ENCODE measurements at regions not wholly inside any gene's neighbourhood (a gene's known extent, or its start where the extent isn't known, plus 50 kb on each side); places are given as distances from the start of the nearest gene placed in this dataset.

GRCh38 chr2:241994556-241995213 is 125.2 kb downstream of the RTP5 start:
- Histone ChIP-seq H3K27me3 (ENCODE audit: control insufficient read depth, insufficient read depth, low read length) (no peaks in the 10 kb centered on the region), H3K36me3 (ENCODE audit: control insufficient read depth, insufficient read depth, low read length) (no peaks in the 10 kb centered on the region), H3K4me3 (ENCODE audit: low read depth, low read length) (no peak overlapping the region)
- no peak for DNase-seq (ENCODE audit: low read depth)
- TF ChIP-seq, protein P1, sequence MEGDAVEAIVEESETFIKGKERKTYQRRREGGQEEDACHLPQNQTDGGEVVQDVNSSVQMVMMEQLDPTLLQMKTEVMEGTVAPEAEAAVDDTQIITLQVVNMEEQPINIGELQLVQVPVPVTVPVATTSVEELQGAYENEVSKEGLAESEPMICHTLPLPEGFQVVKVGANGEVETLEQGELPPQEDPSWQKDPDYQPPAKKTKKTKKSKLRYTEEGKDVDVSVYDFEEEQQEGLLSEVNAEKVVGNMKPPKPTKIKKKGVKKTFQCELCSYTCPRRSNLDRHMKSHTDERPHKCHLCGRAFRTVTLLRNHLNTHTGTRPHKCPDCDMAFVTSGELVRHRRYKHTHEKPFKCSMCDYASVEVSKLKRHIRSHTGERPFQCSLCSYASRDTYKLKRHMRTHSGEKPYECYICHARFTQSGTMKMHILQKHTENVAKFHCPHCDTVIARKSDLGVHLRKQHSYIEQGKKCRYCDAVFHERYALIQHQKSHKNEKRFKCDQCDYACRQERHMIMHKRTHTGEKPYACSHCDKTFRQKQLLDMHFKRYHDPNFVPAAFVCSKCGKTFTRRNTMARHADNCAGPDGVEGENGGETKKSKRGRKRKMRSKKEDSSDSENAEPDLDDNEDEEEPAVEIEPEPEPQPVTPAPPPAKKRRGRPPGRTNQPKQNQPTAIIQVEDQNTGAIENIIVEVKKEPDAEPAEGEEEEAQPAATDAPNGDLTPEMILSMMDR (IDR thresholded peaks at IDR 0.05; ENCODE audit: insufficient read depth, low read length, poor library complexity, severe bottlenecking) = no peak

DNA sequence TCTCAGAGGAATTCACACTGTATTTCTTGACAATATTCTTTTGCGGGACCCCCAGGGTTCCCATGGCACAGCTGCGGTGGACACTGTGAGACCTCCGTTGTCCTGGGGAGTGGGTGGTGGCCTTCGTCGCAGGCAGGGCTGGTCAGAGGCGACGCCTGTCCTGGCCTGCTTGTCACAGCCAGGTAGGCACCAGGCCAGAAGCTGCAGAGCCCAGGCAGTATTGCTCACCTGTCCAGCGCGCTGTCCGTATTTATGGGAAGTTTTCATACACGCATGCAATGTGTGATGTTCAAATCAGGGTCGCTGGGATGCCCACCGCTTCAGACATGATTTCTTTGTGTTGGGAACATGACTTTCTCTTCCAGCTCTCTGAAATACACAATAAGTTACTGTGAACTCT is 126.6 kb downstream of the RTP5 start:
- Histone ChIP-seq H3K27me3 (ENCODE audit: control insufficient read depth, insufficient read depth, low read length) (no peaks in the 10 kb centered on the region), H3K36me3 (ENCODE audit: control insufficient read depth, insufficient read depth, low read length) (no peaks in the 10 kb centered on the region), H3K4me3 (ENCODE audit: low read depth, low read length) (no peak overlapping the region)
- TF ChIP-seq, protein P1 (IDR thresholded peaks at IDR 0.05; ENCODE audit: insufficient read depth, low read length, poor library complexity, severe bottlenecking) = no peak
- DNase-seq (ENCODE audit: low read depth) = no peak

DNA sequence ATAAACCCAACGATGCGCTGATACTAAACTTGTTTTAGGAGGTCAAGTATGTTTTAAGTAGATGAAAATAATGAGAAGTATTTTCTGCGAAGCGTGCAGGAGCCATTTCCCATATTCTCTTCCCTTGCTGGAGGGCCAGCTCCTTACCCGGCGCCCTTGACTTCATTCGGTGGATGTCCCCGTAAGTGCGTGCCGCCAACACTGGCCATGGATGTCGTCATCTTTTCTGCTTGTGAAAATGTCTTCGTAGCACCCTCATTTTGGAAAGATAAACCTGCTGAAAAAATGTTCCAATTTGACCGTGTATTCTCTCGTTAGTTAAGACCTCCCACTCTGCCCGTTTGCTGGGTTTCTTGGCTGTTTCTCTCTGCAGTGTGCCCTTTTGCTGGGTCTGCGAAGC is 127.5 kb downstream of the RTP5 start:
- Histone ChIP-seq H3K36me3 (ENCODE audit: control insufficient read depth, insufficient read depth, low read length) (no peaks in the 10 kb centered on the region), H3K4me3 (ENCODE audit: low read depth, low read length) (no peak overlapping the region), H3K27me3 (ENCODE audit: control insufficient read depth, insufficient read depth, low read length) (no peaks in the 10 kb centered on the region)
- TF ChIP-seq, protein P1 (IDR thresholded peaks at IDR 0.05; ENCODE audit: insufficient read depth, low read length, poor library complexity, severe bottlenecking) = no peak
- DNase-seq (ENCODE audit: low read depth) = no peak

GRCh38 chr2:241999184-241999583 is 129.7 kb downstream of the RTP5 start:
- TF ChIP-seq, protein P1 (IDR thresholded peaks at IDR 0.05; ENCODE audit: insufficient read depth, low read length, poor library complexity, severe bottlenecking) = no peak
- no peak overlapping the region for H3K4me3 ChIP-seq (ENCODE audit: low read depth, low read length)
- H3K27me3 ChIP-seq (ENCODE audit: control insufficient read depth, insufficient read depth, low read length) = peaks cover 2% of the 10 kb centered on the region
- no peaks in the 10 kb centered on the region for H3K36me3 ChIP-seq (ENCODE audit: control insufficient read depth, insufficient read depth, low read length)
- DNase-seq (ENCODE audit: low read depth) = no peak

DNA sequence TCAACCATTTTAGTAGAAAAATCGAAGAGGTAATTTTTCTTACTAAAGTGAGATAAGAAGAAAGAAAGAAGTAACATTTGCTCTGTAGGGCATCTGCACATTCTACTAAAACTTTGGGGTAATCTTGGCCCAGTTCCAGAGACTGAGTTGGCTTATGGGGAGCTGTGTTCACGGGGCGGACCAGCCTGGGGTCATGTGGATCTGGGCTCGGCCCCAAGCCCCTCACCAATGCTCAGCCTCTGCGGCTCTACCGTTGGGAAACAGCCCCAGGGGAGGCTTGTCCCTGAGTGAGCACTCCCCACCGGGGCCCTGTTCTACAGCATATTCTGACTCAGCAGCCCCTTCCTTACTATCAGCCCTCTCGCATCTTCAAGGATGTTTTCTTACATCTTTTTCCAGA is 132.3 kb downstream of the RTP5 start:
- TF ChIP-seq, protein P1 (IDR thresholded peaks at IDR 0.05; ENCODE audit: insufficient read depth, low read length, poor library complexity, severe bottlenecking) = no peak
- peaks cover 2% of the 10 kb centered on the region for H3K27me3 ChIP-seq (ENCODE audit: control insufficient read depth, insufficient read depth, low read length)

GRCh38 chr2:242002944-242003343 is 133.4 kb downstream of the RTP5 start:
- TF ChIP-seq, protein P1 (IDR thresholded peaks at IDR 0.05; ENCODE audit: insufficient read depth, low read length, poor library complexity, severe bottlenecking) = no peak
- Histone ChIP-seq H3K4me3 (ENCODE audit: low read depth, low read length) (no peak overlapping the region), H3K27me3 (ENCODE audit: control insufficient read depth, insufficient read depth, low read length) (peaks cover 2% of the 10 kb centered on the region), H3K36me3 (ENCODE audit: control insufficient read depth, insufficient read depth, low read length) (no peaks in the 10 kb centered on the region)
- no peak for DNase-seq (ENCODE audit: low read depth)

More for the DNA sequence above, 132.3 kb downstream of the RTP5 start:
- DNase-seq (ENCODE audit: low read depth) = no peak
- H3K4me3 ChIP-seq (ENCODE audit: low read depth, low read length) = no peak overlapping the region
- H3K36me3 ChIP-seq (ENCODE audit: control insufficient read depth, insufficient read depth, low read length) = no peaks in the 10 kb centered on the region
